Neuron (in vitro differentiated cells): ENCODE measurements at regions not wholly inside any gene's neighbourhood (a gene's known extent, or its start where the extent isn't known, plus 50 kb on each side); places are given as distances from the start of the nearest gene placed in this dataset.
"Not testable (repeated sequence)": the region's sequence is repeated elsewhere in the genome, so short reads cannot be mapped to it uniquely, and the experiment has no call there.

Source experiments
- H2AFZ ChIP-seq: one replicate; pipeline ENCODE4 v1.6.1; 2013; ENCODE audit warnings: low read depth, mild to moderate bottlenecking, inconsistent platforms, low read length, moderate library complexity
- H3K27me3 ChIP-seq: one replicate; pipeline ENCODE4 v1.6.1; 2013; ENCODE audit warnings: low read length; ENCODE audit not compliant: insufficient read depth
- H3K36me3 ChIP-seq: one replicate; pipeline ENCODE4 v1.6.1; 2013; ENCODE audit warnings: low read length; ENCODE audit not compliant: insufficient read depth
- H3K4me1 ChIP-seq: one replicate; pipeline ENCODE4 v1.6.1; 2013; ENCODE audit warnings: low read length; ENCODE audit not compliant: insufficient read depth
- H3K4me3 ChIP-seq: 2 replicates; pipeline ENCODE4 v1.5.1; 2013; ENCODE audit warnings: mild to moderate bottlenecking, low read length, moderate library complexity
- H3K9me3 ChIP-seq: one replicate; pipeline ENCODE4 v1.6.1; 2013; ENCODE audit warnings: low read length

DNA sequence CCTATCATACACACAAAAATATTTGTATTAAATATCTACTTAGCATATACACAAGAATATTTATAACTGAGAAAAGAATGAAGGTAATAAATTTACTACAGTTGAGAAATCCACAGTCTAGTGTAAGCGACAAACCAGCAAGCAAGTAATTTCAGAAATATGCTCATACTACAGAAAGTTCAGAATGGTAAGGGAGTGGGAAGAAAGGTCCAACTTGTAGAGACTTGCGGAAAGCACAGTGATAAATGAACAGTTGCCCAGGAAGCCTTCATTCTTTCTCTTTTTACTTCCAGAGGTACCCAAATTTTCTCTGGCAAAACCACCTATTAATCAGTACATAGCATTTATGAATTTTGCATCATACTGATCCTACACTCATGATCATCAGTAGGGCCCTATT lies 438.1 kb upstream of the PCDH10 start:
- Histone ChIP-seq H3K36me3 (no peaks in the 10 kb centered on the region), H3K9me3 (no peaks in the 10 kb centered on the region), H3K4me1 (no peaks in the 10 kb centered on the region), H3K27me3 (no peaks in the 10 kb centered on the region), H2AFZ (no peak overlapping the region), H3K4me3 (no peak overlapping the region)

DNA sequence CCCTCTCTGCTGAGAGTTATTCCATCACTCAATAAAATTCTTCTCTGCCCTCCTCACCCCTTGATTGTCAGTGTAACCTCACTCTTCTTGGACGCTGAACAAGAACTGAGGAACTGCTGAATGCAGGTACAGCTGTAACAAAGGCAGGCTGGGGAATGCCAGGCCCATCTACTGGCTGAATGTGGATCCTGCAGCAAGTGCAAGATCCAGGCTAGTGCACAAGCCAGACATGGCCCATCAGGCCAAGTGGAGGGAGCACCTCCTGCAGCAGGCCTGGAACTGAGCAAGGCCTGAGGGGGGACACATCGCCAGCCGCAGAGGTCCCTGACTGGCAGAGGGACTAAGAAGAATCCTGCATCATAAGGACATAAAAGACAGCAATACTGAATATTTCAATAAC lies 411.8 kb upstream of the PCDH10 start:
- Histone ChIP-seq H3K9me3 (no peaks in the 10 kb centered on the region), H3K36me3 (no peaks in the 10 kb centered on the region), H3K27me3 (no peaks in the 10 kb centered on the region), H3K4me1 (no peaks in the 10 kb centered on the region), H3K4me3 (no peak overlapping the region), H2AFZ (no peak overlapping the region)

DNA sequence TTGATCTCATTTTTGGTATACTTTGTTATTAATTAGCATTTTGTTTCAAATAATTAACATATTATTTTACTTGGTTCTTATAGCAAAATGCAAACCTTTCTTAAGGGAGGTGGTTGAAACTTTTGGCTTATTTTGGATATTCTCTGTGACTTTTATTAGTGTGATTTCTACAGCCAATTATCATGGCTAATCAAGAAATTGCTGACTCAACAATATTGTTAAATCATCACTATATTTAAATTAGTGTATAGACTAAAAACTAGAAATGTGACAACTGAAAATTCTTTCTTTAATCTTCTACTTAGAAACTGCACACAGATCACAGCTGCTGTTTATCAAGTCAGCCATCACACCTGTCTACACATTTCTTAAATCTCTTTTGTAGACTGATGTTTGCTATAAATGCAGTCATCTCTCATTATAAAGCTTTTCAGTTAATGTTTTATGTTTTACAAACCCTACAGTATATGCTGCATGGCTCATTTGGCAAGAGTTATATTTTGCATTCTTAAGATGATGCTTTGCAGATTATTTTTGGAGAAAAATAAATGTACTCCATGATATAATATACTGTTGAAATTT lies 389.8 kb upstream of the PCDH10 start:
- H3K27me3 ChIP-seq: no peaks in the 10 kb centered on the region
- no peaks in the 10 kb centered on the region for H3K4me1 ChIP-seq
- no peak overlapping the region for H3K4me3 ChIP-seq
- H3K9me3 ChIP-seq: no peaks in the 10 kb centered on the region
- H2AFZ ChIP-seq: no peak overlapping the region
- no peaks in the 10 kb centered on the region for H3K36me3 ChIP-seq

DNA sequence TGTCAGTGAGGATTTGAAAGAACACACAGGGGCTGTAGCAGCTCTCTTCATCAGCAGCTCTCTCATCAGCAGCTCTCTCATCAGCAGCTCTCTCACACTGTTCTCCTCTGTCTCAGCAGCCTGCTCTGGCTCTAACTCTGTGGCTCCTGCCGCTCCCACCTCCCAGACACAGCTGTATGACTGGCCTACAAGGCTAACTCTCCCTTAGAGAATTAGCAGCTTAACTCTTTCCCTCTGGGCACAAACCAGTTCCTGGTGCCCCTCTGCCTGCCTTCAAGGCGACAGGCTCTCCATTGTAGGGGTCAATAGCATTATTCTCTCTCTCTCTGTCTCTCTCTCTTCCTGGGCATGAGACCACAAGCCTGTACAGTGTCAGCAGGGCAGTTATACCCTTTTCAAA lies 385.6 kb upstream of the PCDH10 start:
- no peak overlapping the region for H3K4me3 ChIP-seq
- no peak overlapping the region for H2AFZ ChIP-seq
- H3K9me3 ChIP-seq: no peaks in the 10 kb centered on the region
- no peaks in the 10 kb centered on the region for H3K27me3 ChIP-seq
- no peaks in the 10 kb centered on the region for H3K36me3 ChIP-seq
- no peaks in the 10 kb centered on the region for H3K4me1 ChIP-seq

DNA sequence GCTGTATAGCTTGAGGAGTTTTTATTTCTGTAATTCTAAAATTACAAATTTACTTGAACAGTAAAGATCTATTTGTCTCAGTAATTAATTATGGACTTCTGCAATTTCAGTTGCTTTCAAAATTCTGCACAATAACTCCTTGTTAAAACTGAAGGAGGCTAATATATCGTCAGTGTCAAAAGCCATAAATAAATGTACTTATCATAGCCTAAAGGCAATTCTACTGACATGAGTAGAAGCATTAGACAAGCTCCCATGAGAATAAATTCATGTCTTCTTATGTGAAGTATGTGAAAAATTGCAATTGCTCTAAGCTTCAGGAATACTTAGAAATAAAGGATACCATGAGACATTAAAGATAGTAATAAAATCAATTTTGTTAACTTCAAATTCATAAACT lies 381.2 kb upstream of the PCDH10 start:
- H3K4me1 ChIP-seq: no peaks in the 10 kb centered on the region
- no peaks in the 10 kb centered on the region for H3K36me3 ChIP-seq
- no peaks in the 10 kb centered on the region for H3K9me3 ChIP-seq

DNA sequence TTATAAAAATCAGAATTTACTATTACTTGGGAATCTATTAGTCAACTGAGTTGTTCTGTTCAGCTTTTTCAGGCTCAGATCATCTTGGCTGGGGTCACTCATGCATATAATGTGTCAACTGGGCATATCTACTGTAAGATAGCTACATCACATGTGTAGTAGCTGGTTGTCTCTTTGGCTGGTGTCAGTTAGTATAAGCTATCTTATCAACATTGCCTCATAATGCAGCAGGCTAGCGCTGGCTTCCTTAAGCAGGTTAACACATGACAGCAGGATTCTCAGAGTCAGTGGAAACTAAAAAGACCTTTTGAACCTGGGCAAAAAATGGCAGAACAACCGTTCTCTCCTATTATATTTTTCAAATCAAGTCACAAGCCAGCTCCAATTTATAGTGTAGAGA lies 378.3 kb upstream of the PCDH10 start:
- Histone ChIP-seq H3K4me3 (no peak overlapping the region), H3K27me3 (no peaks in the 10 kb centered on the region), H3K36me3 (no peaks in the 10 kb centered on the region), H2AFZ (no peak overlapping the region), H3K9me3 (no peaks in the 10 kb centered on the region), H3K4me1 (no peaks in the 10 kb centered on the region)

More for the DNA sequence above, 381.2 kb upstream of the PCDH10 start:
- no peaks in the 10 kb centered on the region for H3K27me3 ChIP-seq
- H2AFZ ChIP-seq: no peak overlapping the region
- no peak overlapping the region for H3K4me3 ChIP-seq

DNA sequence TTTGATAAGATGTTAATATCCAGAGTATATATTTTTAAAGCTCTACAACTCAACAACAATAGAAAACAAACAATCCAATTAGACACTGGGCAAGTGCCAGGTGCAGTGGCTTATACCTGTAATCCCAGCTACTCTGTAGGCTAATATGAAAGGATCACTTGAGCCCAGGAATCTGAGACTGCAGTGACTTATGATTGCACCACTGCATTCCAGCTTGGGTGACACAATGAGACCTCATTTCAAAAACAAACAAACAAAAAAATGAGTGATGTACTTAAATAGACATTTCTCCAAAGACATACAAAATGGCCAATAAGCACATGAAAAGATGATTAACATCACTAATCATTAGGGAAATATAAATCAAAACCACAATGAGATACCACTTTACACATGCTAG lies 356.8 kb upstream of the PCDH10 start:
- Histone ChIP-seq H3K27me3 (no peaks in the 10 kb centered on the region), H3K4me1 (no peaks in the 10 kb centered on the region), H3K4me3 (no peak overlapping the region), H2AFZ (no peak overlapping the region), H3K9me3 (no peaks in the 10 kb centered on the region), H3K36me3 (no peaks in the 10 kb centered on the region)

DNA sequence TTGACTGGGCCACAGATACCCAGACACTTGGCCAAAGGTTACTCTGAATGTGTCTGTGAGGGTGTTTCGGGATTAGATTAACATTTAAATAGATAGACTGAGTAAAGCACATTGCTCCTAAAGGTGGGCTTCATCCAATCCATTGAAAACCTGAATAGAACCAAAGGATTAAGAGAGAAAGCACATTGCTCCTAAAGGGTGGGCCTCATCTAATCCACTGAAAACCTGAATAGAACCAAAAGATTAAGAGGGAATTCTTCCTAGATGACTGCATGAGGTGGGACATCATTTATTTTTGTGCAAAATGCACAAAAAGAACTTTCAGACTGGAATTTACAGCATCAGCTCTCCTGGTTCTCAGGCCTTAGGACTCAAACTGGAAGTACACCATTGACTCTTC lies 351.2 kb upstream of the PCDH10 start:
- Histone ChIP-seq H3K27me3 (no peaks in the 10 kb centered on the region), H3K4me1 (no peaks in the 10 kb centered on the region), H3K36me3 (no peaks in the 10 kb centered on the region), H3K4me3 (no peak overlapping the region), H2AFZ (no peak overlapping the region), H3K9me3 (no peaks in the 10 kb centered on the region)

DNA sequence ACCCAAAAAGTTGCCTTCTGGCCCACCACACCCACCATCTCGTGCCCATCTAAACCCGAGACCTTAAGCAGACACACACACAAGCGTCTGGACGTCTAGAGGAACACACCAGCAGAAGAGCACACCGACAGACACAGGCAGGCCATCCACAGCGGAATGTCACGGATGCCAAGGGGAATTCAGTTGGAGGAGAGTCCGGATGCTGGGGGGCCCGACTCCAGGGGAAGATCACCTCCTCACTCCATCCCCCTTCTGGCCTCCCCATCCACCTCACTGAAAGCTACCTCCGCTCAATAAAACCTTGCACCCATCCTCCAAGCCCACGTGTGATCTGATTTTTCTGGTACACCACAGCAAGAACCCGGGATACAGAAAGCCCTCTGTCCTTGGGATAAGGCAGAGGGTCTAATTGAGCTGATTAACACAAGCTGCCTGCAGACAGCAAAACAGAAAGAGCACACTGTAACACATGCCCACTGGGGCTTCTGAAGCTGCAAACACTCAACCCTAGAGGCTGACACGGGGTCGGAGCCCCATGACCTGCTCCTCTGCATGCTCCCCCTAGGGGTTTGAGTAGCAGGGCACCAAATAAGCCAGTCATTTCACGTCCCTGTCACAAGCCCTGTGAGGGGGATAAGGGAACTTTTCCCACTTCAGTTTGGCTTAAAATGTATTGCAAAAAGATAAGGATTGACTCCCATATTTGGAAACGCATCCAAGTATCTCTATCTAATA lies 339.6 kb upstream of the PCDH10 start:
- no peaks in the 10 kb centered on the region for H3K4me1 ChIP-seq
- no peaks in the 10 kb centered on the region for H3K36me3 ChIP-seq
- no peaks in the 10 kb centered on the region for H3K9me3 ChIP-seq
- H3K27me3 ChIP-seq: no peaks in the 10 kb centered on the region
- H2AFZ ChIP-seq: no peak overlapping the region
- no peak overlapping the region for H3K4me3 ChIP-seq

DNA sequence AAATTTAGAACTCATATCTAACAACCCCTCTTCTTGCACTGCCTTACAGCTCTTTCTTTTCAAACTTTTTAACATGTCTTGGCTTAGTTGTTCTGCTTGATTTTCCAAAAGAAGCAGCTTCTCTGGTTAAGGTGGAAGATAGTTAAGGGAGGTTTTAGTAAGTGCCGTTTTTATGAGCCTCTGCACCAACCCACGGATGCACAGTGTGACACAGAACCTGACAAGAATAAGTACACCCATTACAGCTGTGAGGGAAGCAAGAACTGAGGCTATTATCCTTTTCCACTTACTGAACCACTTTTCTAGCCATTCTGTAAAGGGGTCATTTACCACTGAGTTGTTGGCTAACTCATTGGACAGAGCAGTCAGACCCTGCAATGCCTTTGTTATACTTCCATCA lies 336.0 kb upstream of the PCDH10 start:
- H3K4me3 ChIP-seq, H3K4me1 ChIP-seq, H2AFZ ChIP-seq, H3K9me3 ChIP-seq, H3K27me3 ChIP-seq, H3K36me3 ChIP-seq: not testable (repeated sequence)

DNA sequence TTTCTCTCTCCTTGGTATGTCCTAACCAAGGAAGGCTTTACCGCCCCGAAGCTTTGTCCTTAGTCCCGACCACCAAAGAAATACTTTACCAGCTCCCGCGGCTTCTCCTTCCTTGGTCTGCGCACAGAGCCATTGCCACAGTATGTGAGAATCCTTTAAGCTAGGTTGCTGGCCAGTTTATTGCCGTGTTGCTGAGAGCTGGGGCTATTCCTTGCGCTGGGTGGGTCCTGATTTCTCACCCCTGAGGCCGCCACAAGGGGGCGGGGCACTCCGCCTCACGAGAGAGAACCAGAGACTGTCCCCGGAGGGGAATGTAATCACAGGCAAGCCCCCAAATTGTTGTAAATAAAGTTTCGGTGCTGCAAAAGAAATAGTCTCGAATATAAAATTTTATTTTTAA lies 331.0 kb upstream of the PCDH10 start:
- Histone ChIP-seq H3K27me3 (no peaks in the 10 kb centered on the region), H2AFZ (no peak overlapping the region), H3K36me3 (no peaks in the 10 kb centered on the region), H3K4me3 (no peak overlapping the region), H3K9me3 (no peaks in the 10 kb centered on the region), H3K4me1 (no peaks in the 10 kb centered on the region)

DNA sequence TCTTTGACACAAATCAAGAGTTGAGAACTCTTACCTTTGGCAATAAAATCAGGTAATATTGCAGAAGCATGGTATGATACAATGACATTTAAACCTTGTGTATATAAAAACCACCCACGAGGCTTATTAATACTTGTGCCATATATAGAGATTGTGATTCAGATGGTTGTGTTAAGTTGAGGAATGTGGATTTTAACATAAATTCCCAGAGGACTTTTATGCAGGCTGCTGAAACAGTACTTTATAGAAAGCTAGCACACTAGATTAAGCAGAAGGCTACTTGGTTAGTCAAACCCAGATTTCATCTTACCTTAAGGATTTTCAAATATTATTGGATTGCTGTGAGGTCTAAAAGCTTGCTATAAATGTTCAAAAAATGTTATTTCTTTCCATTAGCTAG lies 325.7 kb upstream of the PCDH10 start:
- Histone ChIP-seq H3K4me1 (peaks cover 14% of the 10 kb centered on the region), H3K4me3 (no peak overlapping the region), H3K27me3 (no peaks in the 10 kb centered on the region), H3K9me3 (no peaks in the 10 kb centered on the region), H3K36me3 (no peaks in the 10 kb centered on the region), H2AFZ (no peak overlapping the region)

DNA sequence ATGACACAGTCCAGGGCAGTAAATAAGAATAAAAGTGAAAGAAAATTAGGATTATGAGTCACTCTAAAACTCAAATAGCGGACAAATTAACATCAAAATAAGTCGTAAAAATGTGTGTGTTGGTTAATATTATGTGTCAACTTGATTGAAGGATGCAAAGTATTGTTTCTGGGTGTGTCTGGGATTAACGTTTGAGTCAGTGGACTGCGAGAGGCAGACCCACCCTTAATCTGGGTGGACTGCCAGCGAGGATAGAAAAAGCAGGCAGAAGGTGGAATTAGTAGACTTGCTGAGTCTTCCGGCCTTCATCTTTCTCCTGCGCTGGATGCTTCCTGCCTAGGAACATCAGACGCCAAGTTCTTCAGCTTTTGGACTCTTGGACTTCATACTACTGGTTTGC lies 324.3 kb upstream of the PCDH10 start:
- no peak overlapping the region for H3K4me3 ChIP-seq
- H3K9me3 ChIP-seq: no peaks in the 10 kb centered on the region
- H3K36me3 ChIP-seq: no peaks in the 10 kb centered on the region
- no peaks in the 10 kb centered on the region for H3K27me3 ChIP-seq
- peaks cover 14% of the 10 kb centered on the region for H3K4me1 ChIP-seq
- no peak overlapping the region for H2AFZ ChIP-seq

DNA sequence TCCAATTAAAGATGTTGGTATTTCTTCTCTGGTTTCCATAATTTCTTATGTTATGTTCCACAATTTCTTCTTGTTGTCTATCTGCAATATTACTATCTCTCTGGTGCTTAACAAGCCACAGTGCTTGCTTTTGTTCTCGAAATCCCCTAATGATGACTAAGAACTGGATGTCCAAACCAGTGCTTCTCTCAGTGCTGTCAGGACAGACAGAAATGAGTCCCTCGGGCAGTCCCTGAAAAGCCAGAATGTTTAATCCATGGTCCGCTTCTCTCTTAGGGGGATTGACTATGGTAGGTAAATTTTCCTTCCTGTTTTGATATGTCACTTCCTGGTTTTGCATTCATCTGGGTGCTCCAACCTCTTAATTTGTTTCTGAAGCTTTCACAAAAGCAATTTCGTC lies 321.6 kb upstream of the PCDH10 start:
- no peaks in the 10 kb centered on the region for H3K36me3 ChIP-seq
- no peaks in the 10 kb centered on the region for H3K27me3 ChIP-seq
- no peaks in the 10 kb centered on the region for H3K9me3 ChIP-seq
- no peak overlapping the region for H3K4me3 ChIP-seq
- peak overlapping the region; percentile 68 for H2AFZ ChIP-seq
- H3K4me1 ChIP-seq: peaks cover 14% of the 10 kb centered on the region
